Gastrocnemius medialis (tissue), 4 donors: ENCODE measurements at regions not wholly inside any gene's neighbourhood (a gene's known extent, or its start where the extent isn't known, plus 50 kb on each side); places are given as distances from the start of the nearest gene placed in this dataset.
"Not testable (repeated sequence)": the region's sequence is repeated elsewhere in the genome, so short reads cannot be mapped to it uniquely, and the experiment has no call there.

ENCODE experiments used
- ATAC-seq, 2 donors: fragments of 150-250 bp; one replicate each; pipeline ENCODE4 v1.9.1; 2016
- DNase-seq, 2 donors: peaks; one replicate each; pipeline ENCODE4 v3.0.0-alpha.2; 2019
- H3K27ac ChIP-seq, 4 donors: fragments of 200-600 bp; sonication (generic); 1 replicate in 1 of 4; 2 replicates in 3 of 4; pipeline ENCODE4 v1.5.1; 2016 to 2018; ENCODE audit warnings: mild to moderate bottlenecking in 2 of 4, moderate library complexity in 1 of 4
- H3K27me3 ChIP-seq, 3 donors: fragments of 200-600 bp; sonication (generic) in 2 of 3; 1 replicate in 1 of 3; 2 replicates in 2 of 3; pipeline versions ENCODE4 v1.5.1 to v1.6.0; 2016 to 2019; ENCODE audit warnings: mild to moderate bottlenecking in 1 of 3, moderate library complexity in 1 of 3
- H3K36me3 ChIP-seq, 2 donors: fragments of 200-600 bp; sonication (generic) in 1 of 2; one replicate each; pipeline ENCODE4 v1.5.1; 2017 to 2018
- H3K4me1 ChIP-seq, 2 donors: fragments of 200-600 bp; sonication (generic) in 1 of 2; one replicate each; pipeline ENCODE4 v1.5.1; 2016 to 2017; ENCODE audit warnings: mild to moderate bottlenecking in 2 of 2
- H3K4me3 ChIP-seq, 4 donors: fragments of 200-600 bp; sonication (generic) in 3 of 4; 1 replicate in 1 of 4; 2 replicates in 3 of 4; pipeline ENCODE4 v1.5.1; 2016 to 2019; ENCODE audit warnings: mild to moderate bottlenecking in 2 of 4
- H3K9me3 ChIP-seq, 3 donors: fragments of 200-600 bp; sonication (generic) in 2 of 3; 1 replicate in 1 of 3; 2 replicates in 2 of 3; pipeline ENCODE4 v1.5.1; 2016 to 2019
- CTCF ChIP-seq, 5 experiments: fragments of 450-650 bp in 3 of 5; fragments of 200-600 bp in 2 of 5; sonication (generic) in 2 of 5; IDR thresholded peaks in 4 of 5; conservative IDR thresholded peaks in 1 of 5; 1 replicate in 4 of 5; 2 replicates in 1 of 5; pipeline ENCODE4 v1.5.1; 2016 to 2019; ENCODE audit warnings: antibody characterized with exemption in 5 of 5, mild to moderate bottlenecking in 3 of 5, moderate library complexity in 3 of 5
- POLR2A ChIP-seq, 2 donors: fragments of 450-650 bp; IDR thresholded peaks; one replicate each; pipeline ENCODE4 v1.6.1; 2017; ENCODE audit warnings: antibody characterized with exemption in 2 of 2, mild to moderate bottlenecking in 2 of 2, moderate library complexity in 2 of 2
- in situ Hi-C, 4 donors: fragments of 200-750 bp; cut with MboI; loops; one replicate each; pipeline versions ENCODE4 v1.15.0 to v1.8.0; 2017; ENCODE audit warnings: low sequenced_read_pairs in 4 of 4
- intact Hi-C: fragments of 100-400 bp; cut with DNase I; formaldehyde crosslinking; loops from one replicate; pipeline ENCODE4 v1.15.1; 2023; ENCODE audit warnings: low total_unique reads

- Histone ChIP-seq H3K9me3 (no peaks in the 10 kb centered on the region), H3K4me3 (no peak overlapping the region), H3K27me3 (no peaks in the 10 kb centered on the region), H3K4me1 (no peaks in the 10 kb centered on the region), H3K27ac (no peak overlapping the region), H3K36me3 (no peaks in the 10 kb centered on the region)
- in situ Hi-C loops (no loop called here), intact Hi-C loops (no loop called here)
- ATAC-seq (no peak), DNase-seq (no peak)
- TF ChIP-seq CTCF (IDR thresholded peaks at IDR 0.05 in 4 of 5, conservative IDR thresholded peaks at IDR 0.05 in 1 of 5) = no peak
- no peak for TF ChIP-seq POLR2A (IDR thresholded peaks at IDR 0.05)
These were observed 1800.8 kb upstream of the PCDH10 start for GRCh38 chr4:131348263-131348662.

- H3K4me3 ChIP-seq, H3K27ac ChIP-seq, H3K9me3 ChIP-seq, H3K4me1 ChIP-seq, in situ Hi-C loops, H3K36me3 ChIP-seq, intact Hi-C loops, H3K27me3 ChIP-seq, DNase-seq, ATAC-seq: not testable (repeated sequence)
These were observed 1796.7 kb upstream of the PCDH10 start for GRCh38 chr4:131352371-131352770.

GRCh38 chr4:131366714-131367113 lies 1782.4 kb upstream of the PCDH10 start:
- ATAC-seq = no peak
- no peak overlapping the region for H3K27ac ChIP-seq
- TF ChIP-seq CTCF (IDR thresholded peaks at IDR 0.05 in 4 of 5, conservative IDR thresholded peaks at IDR 0.05 in 1 of 5) (no peak), POLR2A (IDR thresholded peaks at IDR 0.05) (no peak)
- in situ Hi-C loops = no loop called here
- H3K4me1 ChIP-seq = no peaks in the 10 kb centered on the region
- DNase-seq = no peak
- H3K36me3 ChIP-seq = no peaks in the 10 kb centered on the region
- intact Hi-C loops = no loop called here
- no peak overlapping the region for H3K4me3 ChIP-seq
- no peaks in the 10 kb centered on the region for H3K27me3 ChIP-seq
- no peaks in the 10 kb centered on the region for H3K9me3 ChIP-seq

- H3K27ac ChIP-seq = no peak overlapping the region
- no peak for DNase-seq
- TF ChIP-seq POLR2A (IDR thresholded peaks at IDR 0.05) (no peak), CTCF (IDR thresholded peaks at IDR 0.05 in 4 of 5, conservative IDR thresholded peaks at IDR 0.05 in 1 of 5) (no peak)
- no peaks in the 10 kb centered on the region for H3K4me1 ChIP-seq
- H3K4me3 ChIP-seq = no peak overlapping the region
- H3K9me3 ChIP-seq = no peaks in the 10 kb centered on the region
- no peaks in the 10 kb centered on the region for H3K27me3 ChIP-seq
- intact Hi-C loops (no loop called here), in situ Hi-C loops (no loop called here)
- no peak for ATAC-seq
- no peaks in the 10 kb centered on the region for H3K36me3 ChIP-seq
These were observed 1781.7 kb upstream of the PCDH10 start for GRCh38 chr4:131367441-131367840.

- H3K4me1 ChIP-seq = no peaks in the 10 kb centered on the region
- DNase-seq (no peak), ATAC-seq (no peak)
- TF ChIP-seq CTCF (IDR thresholded peaks at IDR 0.05 in 4 of 5, conservative IDR thresholded peaks at IDR 0.05 in 1 of 5) (no peak), POLR2A (IDR thresholded peaks at IDR 0.05) (no peak)
- H3K36me3 ChIP-seq = no peaks in the 10 kb centered on the region
- H3K27me3 ChIP-seq = no peaks in the 10 kb centered on the region
- H3K27ac ChIP-seq = no peak overlapping the region
- intact Hi-C loops = no loop called here
- in situ Hi-C loops = no loop called here
- H3K4me3 ChIP-seq = no peak overlapping the region
- no peaks in the 10 kb centered on the region for H3K9me3 ChIP-seq
These were observed 1778.2 kb upstream of the PCDH10 start for GRCh38 chr4:131370846-131371245.
